Loucy (cell line): ENCODE measurements at regions not wholly inside any gene's neighbourhood (a gene's known extent, or its start where the extent isn't known, plus 50 kb on each side); places are given as distances from the start of the nearest gene placed in this dataset.

Experiments
- H2AFZ ChIP-seq: fragments of 200-600 bp; sonication (generic); 2 replicates; pipeline ENCODE4 v1.6.0; 2016; ENCODE audit warnings: antibody characterized with exemption, mild to moderate bottlenecking, low read length, moderate library complexity
- H3F3A ChIP-seq: fragments of 200-600 bp; 2 replicates; pipeline ENCODE4 v1.6.0; 2016; ENCODE audit warnings: antibody characterized with exemption, low read depth, mild to moderate bottlenecking
- H3K27me3 ChIP-seq: fragments of 200-600 bp; sonication (generic); 2 replicates; pipeline ENCODE4 v1.6.1; 2014; ENCODE audit warnings: low read length, mild to moderate bottlenecking; ENCODE audit not compliant: insufficient read depth, poor library complexity, severe bottlenecking
- H3K36me3 ChIP-seq: fragments of 200-600 bp; sonication (generic); 2 replicates; pipeline ENCODE4 v1.6.1; 2016; ENCODE audit warnings: low read length; ENCODE audit not compliant: insufficient read depth
- H3K4me1 ChIP-seq: fragments of 200-600 bp; sonication (generic); 2 replicates; pipeline ENCODE4 v1.5.1; 2014; ENCODE audit warnings: low read length, mild to moderate bottlenecking; ENCODE audit not compliant: insufficient read depth, poor library complexity, severe bottlenecking
- H3K4me2 ChIP-seq: fragments of 200-600 bp; sonication (generic); 2 replicates; pipeline ENCODE4 v1.6.0; 2014; ENCODE audit warnings: antibody characterized with exemption, low read length, low read depth, mild to moderate bottlenecking; ENCODE audit not compliant: poor library complexity, severe bottlenecking
- H3K4me3 ChIP-seq: fragments of 200-600 bp; sonication (generic); 2 replicates; pipeline ENCODE4 v1.5.1; 2014; ENCODE audit warnings: low read length, mild to moderate bottlenecking, mixed read lengths; ENCODE audit not compliant: poor library complexity, severe bottlenecking
- H3K79me2 ChIP-seq: fragments of 200-600 bp; sonication (generic); 2 replicates; pipeline ENCODE4 v1.6.1; 2014; ENCODE audit warnings: low read length; ENCODE audit not compliant: insufficient read depth
- H3K9ac ChIP-seq: fragments of 200-600 bp; sonication (generic); 2 replicates; pipeline ENCODE4 v1.6.0; 2014; ENCODE audit warnings: mild to moderate bottlenecking, low read depth, low read length, moderate library complexity; ENCODE audit not compliant: poor library complexity, severe bottlenecking
- H3K9me2 ChIP-seq: fragments of 200-600 bp; sonication (generic); replicated peaks from 2 replicates; pipeline ENCODE4 v1.6.1; 2016; ENCODE audit warnings: low read depth, low read length, mixed read lengths
- H3K9me3 ChIP-seq: fragments of 200-600 bp; sonication (generic); 2 replicates; pipeline ENCODE4 v1.6.1; 2014; ENCODE audit warnings: mild to moderate bottlenecking, antibody characterized with exemption, low read length, low read depth; ENCODE audit not compliant: insufficient read depth
- H4K20me1 ChIP-seq: fragments of 200-600 bp; sonication (generic); 2 replicates; pipeline ENCODE4 v1.6.0; 2014; ENCODE audit warnings: antibody characterized with exemption, low read length, mild to moderate bottlenecking; ENCODE audit not compliant: insufficient read depth, poor library complexity, severe bottlenecking
- EZH2phosphoT487 ChIP-seq: fragments of 200-600 bp; IDR thresholded peaks from 2 replicates; pipeline ENCODE4 v1.6.1; 2018; ENCODE audit warnings: antibody characterized with exemption, mild to moderate bottlenecking, moderate library complexity, borderline replicate concordance
- TF ChIP-seq, protein P1 (sequence below): fragments of 200-600 bp; sonication (generic); conservative IDR thresholded peaks from 2 replicates; pipeline ENCODE4 v1.5.1; 2014; ENCODE audit warnings: mild to moderate bottlenecking, antibody characterized with exemption, low read length

DNA sequence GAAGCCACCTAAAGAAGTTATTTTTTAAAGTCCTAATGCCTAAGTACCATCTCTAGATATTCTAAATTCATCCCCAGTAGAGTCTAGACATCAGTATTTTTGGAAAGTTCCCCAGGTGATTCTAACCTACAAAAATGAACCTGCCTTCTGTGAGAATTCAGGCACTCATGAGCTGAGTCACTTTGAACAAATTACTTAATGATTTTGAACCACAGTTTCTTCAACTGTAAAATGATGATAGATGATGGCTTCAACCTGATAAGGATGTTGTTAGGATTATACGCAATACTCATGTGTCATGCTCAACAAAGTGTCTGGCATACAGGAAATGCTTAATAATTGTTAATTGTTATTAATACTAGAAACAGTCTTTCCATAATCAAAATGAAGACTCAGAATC lies 82.8 kb upstream of the OR5AK2 start:
- TF ChIP-seq EZH2phosphoT487, result no peak
- TF ChIP-seq, protein P1, sequence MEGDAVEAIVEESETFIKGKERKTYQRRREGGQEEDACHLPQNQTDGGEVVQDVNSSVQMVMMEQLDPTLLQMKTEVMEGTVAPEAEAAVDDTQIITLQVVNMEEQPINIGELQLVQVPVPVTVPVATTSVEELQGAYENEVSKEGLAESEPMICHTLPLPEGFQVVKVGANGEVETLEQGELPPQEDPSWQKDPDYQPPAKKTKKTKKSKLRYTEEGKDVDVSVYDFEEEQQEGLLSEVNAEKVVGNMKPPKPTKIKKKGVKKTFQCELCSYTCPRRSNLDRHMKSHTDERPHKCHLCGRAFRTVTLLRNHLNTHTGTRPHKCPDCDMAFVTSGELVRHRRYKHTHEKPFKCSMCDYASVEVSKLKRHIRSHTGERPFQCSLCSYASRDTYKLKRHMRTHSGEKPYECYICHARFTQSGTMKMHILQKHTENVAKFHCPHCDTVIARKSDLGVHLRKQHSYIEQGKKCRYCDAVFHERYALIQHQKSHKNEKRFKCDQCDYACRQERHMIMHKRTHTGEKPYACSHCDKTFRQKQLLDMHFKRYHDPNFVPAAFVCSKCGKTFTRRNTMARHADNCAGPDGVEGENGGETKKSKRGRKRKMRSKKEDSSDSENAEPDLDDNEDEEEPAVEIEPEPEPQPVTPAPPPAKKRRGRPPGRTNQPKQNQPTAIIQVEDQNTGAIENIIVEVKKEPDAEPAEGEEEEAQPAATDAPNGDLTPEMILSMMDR, result no peak
- no peaks in the 10 kb centered on the region for H3K4me1 ChIP-seq
- H3K4me3 ChIP-seq, result no peak overlapping the region
- H3K27me3 ChIP-seq, result no peaks in the 10 kb centered on the region
- H3K9me2 ChIP-seq, result no peaks in the 10 kb centered on the region
- H3K9ac ChIP-seq, result no peak overlapping the region
- no peaks in the 10 kb centered on the region for H3K36me3 ChIP-seq
- H2AFZ ChIP-seq, result no peak overlapping the region
- no peaks in the 10 kb centered on the region for H3K9me3 ChIP-seq
- H3F3A ChIP-seq, result no peaks in the 10 kb centered on the region
- H4K20me1 ChIP-seq, result no peaks in the 10 kb centered on the region
- no peaks in the 10 kb centered on the region for H3K79me2 ChIP-seq
- H3K4me2 ChIP-seq, result no peak overlapping the region

GRCh38 chr11:56905442-56905841 lies 83.3 kb upstream of the OR5AK2 start:
- Histone ChIP-seq H3K9ac (no peak overlapping the region), H3K4me3 (no peak overlapping the region), H3K9me2 (no peaks in the 10 kb centered on the region), H3K36me3 (no peaks in the 10 kb centered on the region), H3K27me3 (no peaks in the 10 kb centered on the region), H3F3A (no peaks in the 10 kb centered on the region), H3K4me2 (no peak overlapping the region), H3K79me2 (no peaks in the 10 kb centered on the region), H3K9me3 (no peaks in the 10 kb centered on the region), H4K20me1 (no peaks in the 10 kb centered on the region), H2AFZ (no peak overlapping the region), H3K4me1 (no peaks in the 10 kb centered on the region)
- TF ChIP-seq EZH2phosphoT487, result no peak
- TF ChIP-seq, protein P1, result no peak

- H2AFZ ChIP-seq, result no peak overlapping the region
- no peaks in the 10 kb centered on the region for H3K9me2 ChIP-seq
- no peaks in the 10 kb centered on the region for H4K20me1 ChIP-seq
- H3K27me3 ChIP-seq, result no peaks in the 10 kb centered on the region
- TF ChIP-seq EZH2phosphoT487, result no peak
- no peaks in the 10 kb centered on the region for H3K79me2 ChIP-seq
- H3K4me1 ChIP-seq, result no peaks in the 10 kb centered on the region
- no peaks in the 10 kb centered on the region for H3F3A ChIP-seq
- H3K9ac ChIP-seq, result no peak overlapping the region
- no peaks in the 10 kb centered on the region for H3K9me3 ChIP-seq
- no peaks in the 10 kb centered on the region for H3K36me3 ChIP-seq
- H3K4me2 ChIP-seq, result no peak overlapping the region
- H3K4me3 ChIP-seq, result no peak overlapping the region
Observed at GRCh38 chr11:56898856-56899255, 89.9 kb upstream of the OR5AK2 start.

GRCh38 chr11:56890584-56891305 lies 98.0 kb upstream of the OR5AK2 start:
- Histone ChIP-seq H3K9ac (no peak overlapping the region), H2AFZ (no peak overlapping the region), H3K4me2 (no peak overlapping the region), H3K4me3 (no peak overlapping the region), H3K9me2 (no peaks in the 10 kb centered on the region), H3K36me3 (no peaks in the 10 kb centered on the region), H3K79me2 (no peaks in the 10 kb centered on the region), H3K27me3 (no peaks in the 10 kb centered on the region), H4K20me1 (no peaks in the 10 kb centered on the region), H3K4me1 (no peaks in the 10 kb centered on the region), H3K9me3 (no peaks in the 10 kb centered on the region), H3F3A (no peaks in the 10 kb centered on the region)
- TF ChIP-seq, protein P1, result no peak
- TF ChIP-seq EZH2phosphoT487, result no peak
